Frontal cortex (tissue), 3 donors: ENCODE measurements at regions not wholly inside any gene's neighbourhood (a gene's known extent, or its start where the extent isn't known, plus 50 kb on each side); places are given as distances from the start of the nearest gene placed in this dataset.
"Not testable (repeated sequence)": the region's sequence is repeated elsewhere in the genome, so short reads cannot be mapped to it uniquely, and the experiment has no call there.

Source experiments
- DNase-seq, 2 donors: peaks; one replicate each; pipeline ENCODE4 v3.0.0; 2012; ENCODE audit warnings: low spot score in 2 of 2
- FAIRE-seq: peaks from 2 replicates; lab custom pipeline; 2012; peaks lifted over from hg19 to GRCh38; lab: Jason Lieb, UNC
- donor health status: control.
- donor health status: control.
- donor health status: control.

- peak; percentile 10 for FAIRE-seq
Observed at GRCh38 chr22:16730894-16731293, 94.3 kb downstream of the XKR3 start.

GRCh38 chr22:16727491-16727890 lies 97.7 kb downstream of the XKR3 start:
- not testable (repeated sequence) for FAIRE-seq, DNase-seq

More at GRCh38 chr22:16730894-16731293, 94.3 kb downstream of the XKR3 start:
- DNase-seq: not testable (repeated sequence)

GRCh38 chr22:16723241-16723640 lies 102.0 kb downstream of the XKR3 start:
- peak; percentile 45 for FAIRE-seq

GRCh38 chr22:16722564-16722963 lies 102.6 kb downstream of the XKR3 start:
- FAIRE-seq, DNase-seq: not testable (repeated sequence)

More at GRCh38 chr22:16723241-16723640, 102.0 kb downstream of the XKR3 start:
- not testable (repeated sequence) for DNase-seq

- no peak for DNase-seq
- FAIRE-seq: no peak
Observed at GRCh38 chr22:16721961-16722360, 103.2 kb downstream of the XKR3 start.

GRCh38 chr22:16717699-16718558 lies 107.3 kb downstream of the XKR3 start:
- FAIRE-seq (no peak), DNase-seq (no peak)

GRCh38 chr22:16714568-16714967 lies 110.6 kb downstream of the XKR3 start:
- FAIRE-seq, DNase-seq: not testable (repeated sequence)

GRCh38 chr22:16702318-16702870 lies 109.8 kb upstream of the CCT8L2 start:
- FAIRE-seq, DNase-seq: not testable (repeated sequence)

GRCh38 chr22:16700390-16700789 lies 107.8 kb upstream of the CCT8L2 start:
- DNase-seq, FAIRE-seq: not testable (repeated sequence)

- FAIRE-seq (no peak), DNase-seq (no peak)
Observed at GRCh38 chr22:16699326-16699725, 106.7 kb upstream of the CCT8L2 start.

GRCh38 chr22:16697492-16698044 lies 105.0 kb upstream of the CCT8L2 start:
- not testable (repeated sequence) for DNase-seq, FAIRE-seq

GRCh38 chr22:16696900-16697299 lies 104.3 kb upstream of the CCT8L2 start:
- not testable (repeated sequence) for DNase-seq, FAIRE-seq

GRCh38 chr22:16695261-16695660 lies 102.7 kb upstream of the CCT8L2 start:
- FAIRE-seq (no peak), DNase-seq (no peak)

GRCh38 chr22:16693747-16694146 lies 101.1 kb upstream of the CCT8L2 start:
- DNase-seq, FAIRE-seq: not testable (repeated sequence)

- not testable (repeated sequence) for FAIRE-seq, DNase-seq
Observed at GRCh38 chr22:16689358-16689757, 96.7 kb upstream of the CCT8L2 start.

GRCh38 chr22:16681290-16681689 lies 88.7 kb upstream of the CCT8L2 start:
- not testable (repeated sequence) for DNase-seq, FAIRE-seq

GRCh38 chr22:16680209-16680899 lies 87.7 kb upstream of the CCT8L2 start:
- DNase-seq, FAIRE-seq: not testable (repeated sequence)

GRCh38 chr22:16679191-16679834 lies 86.7 kb upstream of the CCT8L2 start:
- not testable (repeated sequence) for FAIRE-seq, DNase-seq

- not testable (repeated sequence) for FAIRE-seq, DNase-seq
Observed at GRCh38 chr22:16673433-16673832, 80.8 kb upstream of the CCT8L2 start.
